Lower leg skin (tissue), 3 donors: ENCODE measurements at regions not wholly inside any gene's neighbourhood (a gene's known extent, or its start where the extent isn't known, plus 50 kb on each side); places are given as distances from the start of the nearest gene placed in this dataset.

ENCODE experiments used
- CTCF ChIP-seq, 3 donors: fragments of 450-650 bp; IDR thresholded peaks; one replicate each; pipeline ENCODE4 v1.5.1; 2016; ENCODE audit warnings: antibody characterized with exemption in 3 of 3, mild to moderate bottlenecking in 3 of 3, moderate library complexity in 2 of 3
- POLR2A ChIP-seq, 2 donors: fragments of 450-650 bp; IDR thresholded peaks; one replicate each; pipeline ENCODE4 v1.6.1; 2016 to 2017; ENCODE audit warnings: antibody characterized with exemption in 2 of 2, mild to moderate bottlenecking in 1 of 2, moderate library complexity in 1 of 2

GRCh38 chr9:75451505-75451904 lies 363.2 kb downstream of the OSTF1 start:
- TF ChIP-seq CTCF (IDR thresholded peaks at IDR 0.05), result no peak
- TF ChIP-seq POLR2A (IDR thresholded peaks at IDR 0.05), result no peak
